ENCODE measurements at regions not wholly inside any gene's neighbourhood (a gene's known extent, or its start where the extent isn't known, plus 50 kb on each side); places are given as distances from the start of the nearest gene placed in this dataset.
"Not testable (repeated sequence)": the region's sequence is repeated elsewhere in the genome, so short reads cannot be mapped to it uniquely, and the experiment has no call there.

GRCh38 chr2:58701688-58702301 is 460.7 kb upstream of the FANCL start:
- TF ChIP-seq CTCF (conservative IDR thresholded peaks at IDR 0.05; ENCODE audit: low read depth, low read length) = no peak
- no peak for DNase-seq (ENCODE audit: low read depth)
- no peak overlapping the region for H3K4me3 ChIP-seq (ENCODE audit: low read length)

GRCh38 chr2:58700591-58700990 is 459.5 kb upstream of the FANCL start:
- no peak overlapping the region for H3K4me3 ChIP-seq (ENCODE audit: low read length)
- no peak for DNase-seq (ENCODE audit: low read depth)
- no peak for TF ChIP-seq CTCF (conservative IDR thresholded peaks at IDR 0.05; ENCODE audit: low read depth, low read length)

- TF ChIP-seq CTCF (conservative IDR thresholded peaks at IDR 0.05; ENCODE audit: low read depth, low read length) = no peak
- no peak overlapping the region for H3K4me3 ChIP-seq (ENCODE audit: low read length)
- DNase-seq (ENCODE audit: low read depth) = no peak
Observed at GRCh38 chr2:58699411-58699810, 458.3 kb upstream of the FANCL start.

- no peak for DNase-seq (ENCODE audit: low read depth)
- no peak overlapping the region for H3K4me3 ChIP-seq (ENCODE audit: low read length)
- TF ChIP-seq CTCF (conservative IDR thresholded peaks at IDR 0.05; ENCODE audit: low read depth, low read length) = no peak
Observed at GRCh38 chr2:58698620-58699019, 457.5 kb upstream of the FANCL start.

GRCh38 chr2:58694114-58694513 is 453.0 kb upstream of the FANCL start:
- DNase-seq (ENCODE audit: low read depth); H3K4me3 ChIP-seq (ENCODE audit: low read length): not testable (repeated sequence)

GRCh38 chr2:58691041-58691440 is 449.9 kb upstream of the FANCL start:
- DNase-seq (ENCODE audit: low read depth); H3K4me3 ChIP-seq (ENCODE audit: low read length): not testable (repeated sequence)

- no peak overlapping the region for H3K4me3 ChIP-seq (ENCODE audit: low read length)
- DNase-seq (ENCODE audit: low read depth) = no peak
- no peak for TF ChIP-seq CTCF (conservative IDR thresholded peaks at IDR 0.05; ENCODE audit: low read depth, low read length)
Observed at GRCh38 chr2:58688813-58689212, 447.7 kb upstream of the FANCL start.

- no peak for TF ChIP-seq CTCF (conservative IDR thresholded peaks at IDR 0.05; ENCODE audit: low read depth, low read length)
- no peak for DNase-seq (ENCODE audit: low read depth)
Observed at GRCh38 chr2:58686776-58687175, 445.7 kb upstream of the FANCL start.

More at GRCh38 chr2:58686776-58687175, 445.7 kb upstream of the FANCL start:
- no peak overlapping the region for H3K4me3 ChIP-seq (ENCODE audit: low read length)

All from retinal pigment epithelial cell (primary cell).